Transverse colon (tissue), 4 donors: ENCODE measurements at regions not wholly inside any gene's neighbourhood (a gene's known extent, or its start where the extent isn't known, plus 50 kb on each side); places are given as distances from the start of the nearest gene placed in this dataset.

Experiments used
- DNase-seq: peaks from one replicate; pipeline ENCODE4 v3.0.0-alpha.2; 2019
- H3K27ac ChIP-seq, 4 donors: fragments of 200-600 bp; sonication (generic); 2 replicates each; pipeline ENCODE4 v1.5.1; 2016 to 2018; ENCODE audit warnings: inconsistent platforms in 4 of 4
- H3K27me3 ChIP-seq: fragments of 200-600 bp; sonication (generic); 2 replicates; pipeline ENCODE4 v1.5.1; 2017; ENCODE audit warnings: inconsistent platforms
- H3K36me3 ChIP-seq, 4 donors: fragments of 200-600 bp; sonication (generic); 2 replicates each; pipeline ENCODE4 v1.5.1; 2017 to 2019; ENCODE audit warnings: inconsistent platforms in 4 of 4
- H3K4me1 ChIP-seq, 4 donors: fragments of 200-600 bp; sonication (generic); 2 replicates each; pipeline ENCODE4 v1.5.1; 2017 to 2020; ENCODE audit warnings: inconsistent platforms in 4 of 4
- H3K4me3 ChIP-seq, 4 donors: fragments of 200-600 bp; sonication (generic); 1 replicate in 1 of 4; 2 replicates in 3 of 4; pipeline versions ENCODE4 v1.5.1 to v1.6.1; 2017 to 2019; ENCODE audit warnings: inconsistent platforms in 4 of 4
- H3K9me3 ChIP-seq, 2 donors: fragments of 200-600 bp; sonication (generic); 2 replicates each; pipeline ENCODE4 v1.5.1; 2017 to 2019; ENCODE audit warnings: inconsistent platforms in 2 of 2
- EP300 ChIP-seq: sonication (generic); formaldehyde crosslinking; IDR thresholded peaks from one replicate; pipeline ENCODE4 v1.6.1; 2017; ENCODE audit warnings: antibody characterized with exemption, low read depth
- POLR2A ChIP-seq: fragments of 450-650 bp; IDR thresholded peaks from one replicate; pipeline ENCODE4 v1.6.1; 2016; ENCODE audit warnings: antibody characterized with exemption, mild to moderate bottlenecking, moderate library complexity
- POLR2AphosphoS5 ChIP-seq, 3 donors: sonication (generic); formaldehyde crosslinking; IDR thresholded peaks; one replicate each; pipeline ENCODE4 v1.6.1; 2016; ENCODE audit warnings: antibody characterized with exemption in 3 of 3
- WGBS, 2 donors: methylation state at CpG; one replicate each; pipeline ENCODE4 v1.1.5; 2018; ENCODE audit warnings: low coverage in 1 of 2; 5-methylcytosine and 5-hydroxymethylcytosine counted together
- in situ Hi-C, 4 donors: fragments of 200-750 bp; cut with MboI; loops; one replicate each; pipeline versions ENCODE4 v1.15.0 to v1.15.1; 2017; ENCODE audit warnings: low sequenced_read_pairs in 3 of 4, low pct_ligation_motif_present in 1 of 4, low pct_unique_long_range_greater_than_20kb in 1 of 4
- intact Hi-C: fragments of 100-400 bp; cut with DNase I; formaldehyde crosslinking; loops from one replicate; pipeline ENCODE4 v1.15.1; 2023; ENCODE audit warnings: low total_unique reads
- TF ChIP-seq, protein P1 (sequence below), 5 experiments: fragments of 200-600 bp in 3 of 5; fragments of 450-650 bp in 2 of 5; sonication (generic) in 3 of 5; IDR thresholded peaks; 1 replicate in 2 of 5; 2 replicates in 3 of 5; pipeline ENCODE4 v1.5.1; 2016 to 2017; ENCODE audit warnings: antibody characterized with exemption in 5 of 5, inconsistent platforms in 3 of 5, mild to moderate bottlenecking in 2 of 5, moderate library complexity in 1 of 5

DNA sequence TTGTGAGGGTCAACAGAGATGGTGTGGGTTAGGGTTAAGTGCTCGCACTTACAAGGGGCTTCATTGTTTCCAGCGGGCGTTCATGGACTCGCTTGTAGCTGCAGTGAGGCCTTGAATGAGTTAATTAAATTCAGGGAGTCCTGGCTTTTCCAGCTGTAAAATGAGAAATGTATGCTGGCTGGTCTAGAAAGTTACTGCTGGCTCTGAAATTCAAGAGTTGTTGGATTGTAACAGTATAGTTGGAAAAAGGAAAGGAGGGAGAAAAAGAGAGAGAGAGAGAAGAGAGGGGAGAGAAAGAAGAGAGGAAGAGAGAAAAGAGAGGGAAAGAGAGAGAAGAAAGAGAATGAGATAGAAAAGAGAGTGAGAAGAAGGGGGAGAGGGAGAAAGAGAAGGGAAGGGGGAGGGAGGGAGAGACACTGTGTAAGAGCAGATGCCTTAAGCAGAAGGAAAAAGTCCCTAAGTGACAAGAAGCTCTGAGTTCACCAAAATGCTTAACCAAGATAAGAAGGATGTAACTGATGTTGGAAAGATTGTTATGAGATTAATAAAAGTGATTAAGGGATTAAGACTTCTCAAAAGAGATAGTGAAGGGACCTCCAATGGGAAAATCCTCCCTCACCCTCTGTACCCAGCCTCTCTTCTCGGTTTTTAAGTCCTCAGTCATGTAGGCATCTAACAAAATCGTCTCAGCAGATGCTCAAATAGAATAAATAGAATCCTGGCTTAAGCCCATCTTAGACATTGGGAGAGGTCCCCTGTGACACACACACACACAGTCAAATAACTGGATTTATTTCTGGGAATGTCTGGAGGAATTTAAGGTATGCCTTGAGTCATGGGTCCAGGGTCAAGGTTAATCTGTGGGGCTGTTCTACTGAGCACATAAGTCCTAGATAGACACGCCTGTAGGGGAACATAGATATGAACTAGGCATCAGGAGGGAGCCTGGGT is 477.9 kb downstream of the MIAT start:
- Histone ChIP-seq H3K27me3 (no peaks in the 10 kb centered on the region), H3K27ac (no peak overlapping the region), H3K4me3 (no peak overlapping the region), H3K4me1 (peaks cover 0 to 9% (median 0%) of the 10 kb centered on the region in 4 donors), H3K36me3 (no peaks in the 10 kb centered on the region), H3K9me3 (no peaks in the 10 kb centered on the region)
- intact Hi-C loops (no loop called here), in situ Hi-C loops (no loop called here)
- TF ChIP-seq POLR2A (no peak), EP300 (no peak), POLR2AphosphoS5 (IDR thresholded peaks at IDR 0.05) (no peak)
- TF ChIP-seq, protein P1, sequence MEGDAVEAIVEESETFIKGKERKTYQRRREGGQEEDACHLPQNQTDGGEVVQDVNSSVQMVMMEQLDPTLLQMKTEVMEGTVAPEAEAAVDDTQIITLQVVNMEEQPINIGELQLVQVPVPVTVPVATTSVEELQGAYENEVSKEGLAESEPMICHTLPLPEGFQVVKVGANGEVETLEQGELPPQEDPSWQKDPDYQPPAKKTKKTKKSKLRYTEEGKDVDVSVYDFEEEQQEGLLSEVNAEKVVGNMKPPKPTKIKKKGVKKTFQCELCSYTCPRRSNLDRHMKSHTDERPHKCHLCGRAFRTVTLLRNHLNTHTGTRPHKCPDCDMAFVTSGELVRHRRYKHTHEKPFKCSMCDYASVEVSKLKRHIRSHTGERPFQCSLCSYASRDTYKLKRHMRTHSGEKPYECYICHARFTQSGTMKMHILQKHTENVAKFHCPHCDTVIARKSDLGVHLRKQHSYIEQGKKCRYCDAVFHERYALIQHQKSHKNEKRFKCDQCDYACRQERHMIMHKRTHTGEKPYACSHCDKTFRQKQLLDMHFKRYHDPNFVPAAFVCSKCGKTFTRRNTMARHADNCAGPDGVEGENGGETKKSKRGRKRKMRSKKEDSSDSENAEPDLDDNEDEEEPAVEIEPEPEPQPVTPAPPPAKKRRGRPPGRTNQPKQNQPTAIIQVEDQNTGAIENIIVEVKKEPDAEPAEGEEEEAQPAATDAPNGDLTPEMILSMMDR (IDR thresholded peaks at IDR 0.05), result no peak
- 55 to 62% methylated on average over 7 of the region's 7 CpGs for WGBS, 2 donors
- DNase-seq, result no peak

DNA sequence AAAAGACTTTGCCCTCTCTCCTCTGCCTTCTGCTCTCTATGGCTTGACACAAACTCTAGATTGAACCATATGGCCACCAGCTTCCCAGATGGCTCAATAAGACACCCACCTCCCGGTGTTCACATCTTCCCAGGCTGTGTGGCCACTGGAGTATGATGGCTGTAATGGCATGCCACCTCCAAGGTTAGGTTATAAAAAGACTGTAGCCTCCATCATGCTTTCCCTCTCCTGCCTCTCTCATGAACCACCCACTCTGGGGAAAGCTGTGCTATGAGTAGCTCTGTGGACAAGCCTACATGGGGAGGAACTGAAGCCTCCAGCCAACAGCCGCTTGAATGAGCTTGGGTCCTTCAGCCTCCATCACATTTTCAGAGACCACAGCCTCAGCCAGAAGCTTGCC is 479.2 kb downstream of the MIAT start:
- H3K4me3 ChIP-seq, result no peak overlapping the region
- in situ Hi-C loops, result no loop called here
- 86% methylated on average over 2 of the region's 2 CpGs; no CpG with 5 or more reads in 1 of the 2 donors for whole genome bisulfite sequencing, 2 donors
- intact Hi-C loops, result no loop called here
- no peaks in the 10 kb centered on the region for H3K27me3 ChIP-seq
- H3K9me3 ChIP-seq, result no peaks in the 10 kb centered on the region
- H3K4me1 ChIP-seq, result peaks cover 0 to 9% (median 0%) of the 10 kb centered on the region in 4 donors
- no peak for TF ChIP-seq POLR2A
- no peak overlapping the region for H3K27ac ChIP-seq
- no peaks in the 10 kb centered on the region for H3K36me3 ChIP-seq
- no peak for DNase-seq

DNA sequence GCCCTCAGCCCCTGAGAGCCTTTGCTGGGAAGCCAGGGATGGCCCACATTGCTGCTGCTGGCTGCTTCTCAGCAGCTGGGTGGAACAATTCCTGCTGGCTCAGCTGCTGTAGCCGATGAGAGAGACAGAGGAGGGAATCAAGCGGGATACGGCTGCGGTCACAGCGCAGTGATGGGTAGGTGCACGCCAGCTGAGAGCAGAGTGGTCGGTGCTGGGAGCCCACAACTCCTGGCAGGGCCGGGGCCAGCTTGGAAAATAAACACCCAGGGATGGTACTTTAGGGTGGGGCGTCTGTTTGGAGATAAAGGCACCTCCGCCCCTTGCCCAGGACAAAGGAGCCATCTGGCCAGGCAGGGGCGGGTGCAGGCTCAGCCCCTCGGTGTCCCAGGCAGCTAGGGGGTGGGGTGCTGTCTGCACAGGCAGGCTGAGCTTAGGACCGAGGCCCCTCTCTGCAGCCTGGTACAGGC is 480.5 kb downstream of the MIAT start:
- Histone ChIP-seq H3K27ac (no peak overlapping the region), H3K4me1 (peaks cover 0 to 9% (median 0%) of the 10 kb centered on the region in 4 donors), H3K36me3 (no peaks in the 10 kb centered on the region), H3K4me3 (no peak overlapping the region), H3K9me3 (no peaks in the 10 kb centered on the region), H3K27me3 (no peaks in the 10 kb centered on the region)
- DNase-seq, result no peak
- TF ChIP-seq POLR2A, result no peak
- TF ChIP-seq, protein P1 (IDR thresholded peaks at IDR 0.05), result no peak
- TF ChIP-seq EP300, result no peak
- no peak for TF ChIP-seq POLR2AphosphoS5 (IDR thresholded peaks at IDR 0.05)
- intact Hi-C loops (no loop called here), in situ Hi-C loops (no loop called here)
- 50% methylated on average over 11 of the region's 13 CpGs; no CpG with 5 or more reads in 1 of the 2 donors for WGBS, 2 donors

DNA sequence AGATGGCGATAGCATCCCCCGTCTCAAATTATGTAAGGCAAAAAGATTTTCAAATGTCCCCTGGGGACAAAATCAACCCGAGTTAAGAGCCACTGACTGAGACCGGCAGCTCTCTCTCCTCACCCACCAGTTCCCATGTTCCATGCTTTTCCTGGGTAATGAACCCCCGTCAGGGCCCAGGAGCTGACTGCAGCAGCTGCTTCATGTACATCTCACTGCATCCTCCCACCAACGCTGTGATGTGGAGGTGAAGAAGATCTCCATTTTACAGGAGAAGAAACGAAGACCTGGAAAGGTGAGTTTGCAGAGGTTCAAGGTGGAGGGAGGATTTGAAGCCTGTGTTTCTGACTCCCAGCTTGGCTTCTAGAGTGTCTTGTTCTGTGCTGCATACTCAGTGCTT is 481.1 kb downstream of the MIAT start:
- intact Hi-C loops (no loop called here), in situ Hi-C loops (no loop called here)
- WGBS, 2 donors, result 60 to 84% methylated on average over 1 to 7 of the region's 7 CpGs
- H3K4me1 ChIP-seq, result peaks cover 0 to 6% (median 0%) of the 10 kb centered on the region in 4 donors
- no peak overlapping the region for H3K27ac ChIP-seq
- no peaks in the 10 kb centered on the region for H3K36me3 ChIP-seq
- no peak overlapping the region for H3K4me3 ChIP-seq
- TF ChIP-seq POLR2A (no peak), POLR2AphosphoS5 (IDR thresholded peaks at IDR 0.05) (no peak), EP300 (no peak)
- TF ChIP-seq, protein P1 (IDR thresholded peaks at IDR 0.05), result no peak
- H3K9me3 ChIP-seq, result no peaks in the 10 kb centered on the region
- DNase-seq, result no peak
- H3K27me3 ChIP-seq, result no peaks in the 10 kb centered on the region
